PFSK-1 (cell line): ENCODE measurements at regions not wholly inside any gene's neighbourhood (a gene's known extent, or its start where the extent isn't known, plus 50 kb on each side); places are given as distances from the start of the nearest gene placed in this dataset.

Experiments
- FOXP2 ChIP-seq: optimal IDR thresholded peaks from 2 replicates; pipeline ENCODE3; 2011; ENCODE audit warnings: borderline replicate concordance, control low read depth, inconsistent platforms; ENCODE audit not compliant: insufficient read depth; ENCODE audit errors: extremely low read length, extremely low read depth
- POLR2AphosphoS5 ChIP-seq: IDR thresholded peaks from 2 replicates; pipeline ENCODE4 v1.6.1; 2012; ENCODE audit warnings: low read depth, mild to moderate bottlenecking, control low read depth, low read length, moderate library complexity
- REST ChIP-seq, 2 experiments: IDR thresholded peaks; 2 replicates each; pipeline versions ENCODE4 v1.6.1 to v1.8.0; 2011 to 2012; ENCODE audit warnings: low read depth in 2 of 2, low read length in 2 of 2, control low read depth in 1 of 2, inconsistent platforms in 1 of 2, mild to moderate bottlenecking in 1 of 2, moderate library complexity in 1 of 2; ENCODE audit not compliant: insufficient read depth in 1 of 2
- SIN3A ChIP-seq: IDR thresholded peaks from 2 replicates; pipeline ENCODE4 v1.6.1; 2012; ENCODE audit warnings: mild to moderate bottlenecking, low read length, moderate library complexity, borderline replicate concordance; ENCODE audit not compliant: insufficient read depth
- TAF1 ChIP-seq: IDR thresholded peaks from 2 replicates; pipeline ENCODE4 v1.6.1; 2012; ENCODE audit warnings: low read length, control low read depth, borderline replicate concordance; ENCODE audit not compliant: insufficient read depth

DNA sequence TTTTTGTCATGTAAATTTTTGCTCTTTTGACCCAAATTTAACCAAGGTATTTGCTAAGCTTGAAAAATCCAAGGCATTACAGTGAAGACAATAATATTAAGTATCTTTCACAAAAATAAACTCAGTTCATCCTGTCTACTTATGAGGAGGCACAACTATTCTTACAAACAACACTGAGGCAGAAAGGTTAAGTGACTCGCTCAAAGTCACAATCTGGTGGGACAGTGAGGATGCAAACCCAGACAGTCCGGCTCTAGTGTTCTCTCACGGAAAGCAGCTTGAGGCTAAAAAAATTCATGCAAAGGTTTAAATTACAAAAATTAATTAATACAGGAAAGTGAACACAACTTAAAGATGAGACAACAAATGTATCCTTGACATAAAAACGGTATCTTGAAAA lies 125.3 kb downstream of the SIPA1L2 start:
- TF ChIP-seq POLR2AphosphoS5 (no peak), SIN3A (no peak), TAF1 (no peak), REST (IDR thresholded peaks at IDR 0.05; ENCODE audit: insufficient read depth in 1 of 2, low read depth in 2 of 2, low read length in 2 of 2) (no peak), FOXP2 (no peak)
